SK-MEL-5 (cell line): ENCODE measurements at regions not wholly inside any gene's neighbourhood (a gene's known extent, or its start where the extent isn't known, plus 50 kb on each side); places are given as distances from the start of the nearest gene placed in this dataset.
"Not testable (repeated sequence)": the region's sequence is repeated elsewhere in the genome, so short reads cannot be mapped to it uniquely, and the experiment has no call there.

ENCODE experiments used
- DNase-seq: peaks from one replicate; pipeline ENCODE4 v3.0.0-alpha.2; 2016; ENCODE audit warnings: low read depth, low spot score
- in situ Hi-C: cut with HindIII; loops from 2 replicates; pipeline ENCODE4 v1.10.0; 2016; ENCODE audit warnings: low sequenced_read_pairs, high pct_unique_total_duplicates, low pct_unique_long_range_greater_than_20kb

GRCh38 chr16:31975826-31976419 is 102.3 kb downstream of the ZNF267 start:
- in situ Hi-C loops, DNase-seq: not testable (repeated sequence)

- DNase-seq, in situ Hi-C loops: not testable (repeated sequence)
These were observed 104.9 kb downstream of the ZNF267 start for GRCh38 chr16:31978463-31978862.

GRCh38 chr16:31981739-31982138 is 108.1 kb downstream of the ZNF267 start:
- in situ Hi-C loops, DNase-seq: not testable (repeated sequence)

- DNase-seq, in situ Hi-C loops: not testable (repeated sequence)
These were observed 109.4 kb downstream of the ZNF267 start for GRCh38 chr16:31982986-31983385.

GRCh38 chr16:31983666-31984065 is 110.1 kb downstream of the ZNF267 start:
- in situ Hi-C loops = not testable (repeated sequence)

GRCh38 chr16:31986895-31987294 is 113.3 kb downstream of the ZNF267 start:
- in situ Hi-C loops, DNase-seq: not testable (repeated sequence)

More at GRCh38 chr16:31983666-31984065, 110.1 kb downstream of the ZNF267 start:
- DNase-seq = not testable (repeated sequence)

GRCh38 chr16:31988595-31989581 is 115.3 kb downstream of the ZNF267 start:
- in situ Hi-C loops, DNase-seq: not testable (repeated sequence)

GRCh38 chr16:31990261-31990660 is 116.7 kb downstream of the ZNF267 start:
- DNase-seq, in situ Hi-C loops: not testable (repeated sequence)

- DNase-seq, in situ Hi-C loops: not testable (repeated sequence)
These were observed 117.4 kb downstream of the ZNF267 start for GRCh38 chr16:31990980-31991379.

GRCh38 chr16:31996325-31996724 is 122.7 kb downstream of the ZNF267 start:
- in situ Hi-C loops, DNase-seq: not testable (repeated sequence)

- in situ Hi-C loops = not testable (repeated sequence)
These were observed 128.9 kb downstream of the ZNF267 start for GRCh38 chr16:32002496-32002895.

GRCh38 chr16:32003819-32004218 is 130.2 kb downstream of the ZNF267 start:
- DNase-seq, in situ Hi-C loops: not testable (repeated sequence)

More at GRCh38 chr16:32002496-32002895, 128.9 kb downstream of the ZNF267 start:
- DNase-seq = not testable (repeated sequence)

- in situ Hi-C loops = not testable (repeated sequence)
- DNase-seq = peak; percentile 0
These were observed 165.3 kb downstream of the ZNF267 start for GRCh38 chr16:32038783-32039496.

- in situ Hi-C loops, DNase-seq: not testable (repeated sequence)
These were observed 166.3 kb downstream of the ZNF267 start for GRCh38 chr16:32039919-32040318.

GRCh38 chr16:32066016-32066651 is 187.0 kb upstream of the TP53TG3D start:
- DNase-seq, in situ Hi-C loops: not testable (repeated sequence)

- in situ Hi-C loops, DNase-seq: not testable (repeated sequence)
These were observed 181.5 kb upstream of the TP53TG3D start for GRCh38 chr16:32071586-32071985.

GRCh38 chr16:32083891-32084290 is 169.2 kb upstream of the TP53TG3D start:
- in situ Hi-C loops, DNase-seq: not testable (repeated sequence)
